ENCODE measurements at regions not wholly inside any gene's neighbourhood (a gene's known extent, or its start where the extent isn't known, plus 50 kb on each side); places are given as distances from the start of the nearest gene placed in this dataset.

GRCh38 chr2:239762655-239763269, 262.4 kb downstream of the NDUFA10 start:
- TF ChIP-seq CTCF (IDR thresholded peaks at IDR 0.05), result no peak
- no peak for TF ChIP-seq ZFX (IDR thresholded peaks at IDR 0.05; ENCODE audit: borderline replicate concordance)

Data from 22Rv1 (cell line).